T-cell (primary cell): ENCODE measurements at regions not wholly inside any gene's neighbourhood (a gene's known extent, or its start where the extent isn't known, plus 50 kb on each side); places are given as distances from the start of the nearest gene placed in this dataset.

Experiments used
- ATAC-seq, 4 experiments: fragments of 200-7000 bp in 3 of 4; fragments of 150-1000 bp in 1 of 4; cut with Tn5 transposase; replicated peaks in 1 of 4; 1 replicate in 3 of 4; 2 replicates in 1 of 4; pipeline ENCODE4 v1.10.0; 2021; ENCODE audit warnings: moderate library complexity in 3 of 4, mild to moderate bottlenecking in 2 of 4, moderate number of reproducible peaks in 1 of 4
- CTCF ChIA-PET, 2 donors: fragments of 300-600 bp; sonication (Branson Sonifier 250); formaldehyde crosslinking; loops; one replicate each; lab custom pipeline; 2022; ENCODE audit warnings: antibody characterized with exemption in 2 of 2; lab: Charles Lee
- POLR2A ChIA-PET, 2 donors: fragments of 300-600 bp; sonication (Branson Sonifier 250); formaldehyde crosslinking; loops; one replicate each; lab custom pipeline; 2022; ENCODE audit warnings: antibody characterized with exemption in 2 of 2; lab: Charles Lee
- DNase-seq, 35 experiments: peaks; one replicate each; pipeline versions ENCODE4 v3.0.0 to v3.0.0-alpha.2; 2013 to 2023
- H3K27ac ChIP-seq: one replicate; pipeline ENCODE4 v1.5.1; 2013; ENCODE audit warnings: low read length
- H3K27me3 ChIP-seq, 2 experiments: replicated peaks in 1 of 2; 1 replicate in 1 of 2; 2 replicates in 1 of 2; pipeline versions ENCODE4 v1.6.1 to v1.7.0; 2013; ENCODE audit warnings: low read length in 1 of 2, mixed read lengths in 1 of 2; ENCODE audit not compliant: control insufficient read depth in 2 of 2, insufficient read depth in 2 of 2; ENCODE audit errors: extremely low read depth in 1 of 2
- H3K36me3 ChIP-seq, 2 donors: 1 replicate in 1 of 2; 2 replicates in 1 of 2; pipeline versions ENCODE4 v1.6.1 to v1.7.0; 2013; ENCODE audit warnings: low read length in 1 of 2; ENCODE audit not compliant: control insufficient read depth in 2 of 2, insufficient read depth in 1 of 2; ENCODE audit errors: extremely low read depth in 1 of 2
- H3K4me1 ChIP-seq, 2 experiments: 1 replicate in 1 of 2; 2 replicates in 1 of 2; pipeline versions ENCODE4 v1.6.1 to v1.7.0; 2013; ENCODE audit warnings: low read length in 2 of 2, mixed read lengths in 1 of 2; ENCODE audit not compliant: insufficient read depth in 2 of 2, control insufficient read depth in 1 of 2; ENCODE audit errors: extremely low read depth in 1 of 2
- H3K4me3 ChIP-seq, 2 donors: 1 replicate in 1 of 2; 2 replicates in 1 of 2; pipeline versions ENCODE4 v1.5.1 to v1.7.0; 2013; ENCODE audit warnings: mild to moderate bottlenecking in 2 of 2, low read length in 1 of 2, moderate library complexity in 1 of 2; ENCODE audit not compliant: control insufficient read depth in 1 of 2; ENCODE audit errors: extremely low read depth in 1 of 2
- H3K9me3 ChIP-seq: 2 replicates; pipeline ENCODE4 v1.7.0; 2013
- H3K27ac Mint-ChIP-seq, 2 donors: one replicate each; pipeline ENCODE4 v1.8.0; 2020 to 2021; ENCODE audit warnings: mild to moderate bottlenecking in 2 of 2, mixed read lengths in 2 of 2
- H3K27me3 Mint-ChIP-seq, 2 donors: one replicate each; pipeline ENCODE4 v1.8.0; 2021 to 2022; ENCODE audit warnings: mixed read lengths in 2 of 2
- H3K36me3 Mint-ChIP-seq: one replicate; pipeline ENCODE4 v1.8.0; 2021; ENCODE audit warnings: mixed read lengths
- H3K4me1 Mint-ChIP-seq, 3 donors: one replicate each; pipeline ENCODE4 v1.8.0; 2020 to 2022; ENCODE audit warnings: mixed read lengths in 3 of 3, mild to moderate bottlenecking in 1 of 3
- H3K4me3 Mint-ChIP-seq, 3 donors: one replicate each; pipeline ENCODE4 v1.8.0; 2020 to 2022; ENCODE audit warnings: mild to moderate bottlenecking in 3 of 3, mixed read lengths in 3 of 3, moderate library complexity in 3 of 3
- H3K9me3 Mint-ChIP-seq, 3 donors: one replicate each; pipeline ENCODE4 v1.8.0; 2020 to 2022; ENCODE audit warnings: mixed read lengths in 3 of 3
- WGBS: methylation state at CpG from one replicate; pipeline ENCODE4 v1.1.5; 2013; ENCODE audit warnings: missing lambda C conversion rate; ENCODE audit not compliant: insufficient coverage; 5-methylcytosine and 5-hydroxymethylcytosine counted together

- no peak for DNase-seq
- Mint-ChIP-seq H3K27ac (no peak overlapping the region), H3K27me3 (no peaks in the 10 kb centered on the region), H3K9me3 (peaks cover 12 to 20% (median 19%) of the 10 kb centered on the region in 3 donors), H3K4me3 (no peak overlapping the region), H3K36me3 (no peaks in the 10 kb centered on the region), H3K4me1 (no peaks in the 10 kb centered on the region)
- POLR2A ChIA-PET = interaction anchor here (0.6 kb wide), 2 partner anchors 11 to 34 kb away, joined by 3 read pairs; no protein-coding TSS in a partner anchor
- Histone ChIP-seq H3K27me3 (no peaks in the 10 kb centered on the region), H3K27ac (no peak overlapping the region), H3K4me3 (no peak overlapping the region), H3K36me3 (no peaks in the 10 kb centered on the region), H3K4me1 (no peaks in the 10 kb centered on the region), H3K9me3 (no peaks in the 10 kb centered on the region)
- WGBS = no CpG with 5 or more reads among the region's 3 CpGs
- CTCF ChIA-PET = no interaction called here
- ATAC-seq = no peak
Observed at GRCh38 chr9:13878241-13878711, 435.7 kb downstream of the NFIB start.

- Histone ChIP-seq H3K27me3 (no peaks in the 10 kb centered on the region), H3K9me3 (no peaks in the 10 kb centered on the region), H3K27ac (no peak overlapping the region), H3K36me3 (no peaks in the 10 kb centered on the region), H3K4me1 (no peaks in the 10 kb centered on the region), H3K4me3 (no peak overlapping the region)
- no peak overlapping the region for H3K27ac Mint-ChIP-seq
- H3K36me3 Mint-ChIP-seq = no peaks in the 10 kb centered on the region
- no peak overlapping the region for H3K4me3 Mint-ChIP-seq
- H3K4me1 Mint-ChIP-seq = no peaks in the 10 kb centered on the region
- CTCF ChIA-PET = no interaction called here
- peaks cover 16 to 28% (median 21%) of the 10 kb centered on the region in 3 donors for H3K9me3 Mint-ChIP-seq
- POLR2A ChIA-PET = no interaction called here
- no CpG with 5 or more reads among the region's 1 CpG for WGBS
- DNase-seq (no peak), ATAC-seq (no peak)
- H3K27me3 Mint-ChIP-seq = no peaks in the 10 kb centered on the region
Observed at GRCh38 chr9:13876741-13877140, 437.2 kb downstream of the NFIB start.

GRCh38 chr9:13873203-13873602 lies 440.7 kb downstream of the NFIB start:
- no peak overlapping the region for H3K27ac ChIP-seq
- no peak for ATAC-seq
- no peaks in the 10 kb centered on the region for H3K4me1 Mint-ChIP-seq
- no CpG with 5 or more reads among the region's 3 CpGs for WGBS
- H3K9me3 ChIP-seq = no peaks in the 10 kb centered on the region
- H3K27me3 ChIP-seq = no peaks in the 10 kb centered on the region
- DNase-seq = no peak
- no peaks in the 10 kb centered on the region for H3K27me3 Mint-ChIP-seq
- ChIA-PET CTCF (no interaction called here), POLR2A (no interaction called here)
- H3K9me3 Mint-ChIP-seq = peaks cover 16 to 35% (median 16%) of the 10 kb centered on the region in 3 donors
- no peaks in the 10 kb centered on the region for H3K36me3 ChIP-seq
- no peaks in the 10 kb centered on the region for H3K36me3 Mint-ChIP-seq
- no peaks in the 10 kb centered on the region for H3K4me1 ChIP-seq
- no peak overlapping the region for H3K27ac Mint-ChIP-seq
- H3K4me3 ChIP-seq = no peak overlapping the region
- H3K4me3 Mint-ChIP-seq = no peak overlapping the region

- H3K4me3 ChIP-seq = no peak overlapping the region
- H3K27me3 ChIP-seq = no peaks in the 10 kb centered on the region
- no peaks in the 10 kb centered on the region for H3K9me3 ChIP-seq
- no peak for DNase-seq
- ChIA-PET POLR2A (no interaction called here), CTCF (no interaction called here)
- no peaks in the 10 kb centered on the region for H3K4me1 ChIP-seq
- Mint-ChIP-seq H3K4me3 (no peak overlapping the region), H3K36me3 (no peaks in the 10 kb centered on the region), H3K27ac (no peak overlapping the region), H3K4me1 (no peaks in the 10 kb centered on the region), H3K9me3 (peaks cover 2 to 26% (median 3%) of the 10 kb centered on the region in 3 donors), H3K27me3 (no peaks in the 10 kb centered on the region)
- no peak for ATAC-seq
- no CpG with 5 or more reads among the region's 4 CpGs for WGBS
- no peaks in the 10 kb centered on the region for H3K36me3 ChIP-seq
- H3K27ac ChIP-seq = no peak overlapping the region
Observed at GRCh38 chr9:13868336-13868735, 445.6 kb downstream of the NFIB start.

- Mint-ChIP-seq H3K36me3 (no peaks in the 10 kb centered on the region), H3K27ac (no peak overlapping the region), H3K9me3 (peaks cover 0 to 13% (median 4%) of the 10 kb centered on the region in 3 donors), H3K4me3 (no peak overlapping the region), H3K4me1 (no peaks in the 10 kb centered on the region), H3K27me3 (no peaks in the 10 kb centered on the region)
- ChIA-PET CTCF (no interaction called here), POLR2A (no interaction called here)
- Histone ChIP-seq H3K27ac (no peak overlapping the region), H3K9me3 (no peaks in the 10 kb centered on the region), H3K4me1 (no peaks in the 10 kb centered on the region), H3K4me3 (no peak overlapping the region), H3K36me3 (no peaks in the 10 kb centered on the region), H3K27me3 (no peaks in the 10 kb centered on the region)
- DNase-seq = no peak
- WGBS = no CpG with 5 or more reads among the region's 1 CpG
- no peak for ATAC-seq
Observed at GRCh38 chr9:13865869-13866268, 448.1 kb downstream of the NFIB start.

GRCh38 chr9:13863112-13863511 lies 450.8 kb downstream of the NFIB start:
- DNase-seq (no peak), ATAC-seq (no peak)
- Histone ChIP-seq H3K27me3 (no peaks in the 10 kb centered on the region), H3K36me3 (no peaks in the 10 kb centered on the region), H3K27ac (no peak overlapping the region), H3K4me1 (no peaks in the 10 kb centered on the region), H3K4me3 (no peak overlapping the region), H3K9me3 (no peaks in the 10 kb centered on the region)
- no peaks in the 10 kb centered on the region for H3K36me3 Mint-ChIP-seq
- no peaks in the 10 kb centered on the region for H3K4me1 Mint-ChIP-seq
- no peaks in the 10 kb centered on the region for H3K27me3 Mint-ChIP-seq
- no peak overlapping the region for H3K27ac Mint-ChIP-seq
- H3K4me3 Mint-ChIP-seq = no peak overlapping the region
- CTCF ChIA-PET = no interaction called here
- peaks cover 4 to 8% (median 6%) of the 10 kb centered on the region in 3 donors for H3K9me3 Mint-ChIP-seq
- WGBS = 88% methylated on average over 1 of the region's 1 CpG
- POLR2A ChIA-PET = no interaction called here

GRCh38 chr9:13862654-13863053 lies 451.3 kb downstream of the NFIB start:
- ChIA-PET POLR2A (no interaction called here), CTCF (no interaction called here)
- no peak overlapping the region for H3K27ac Mint-ChIP-seq
- H3K4me3 Mint-ChIP-seq = no peak overlapping the region
- DNase-seq (no peak), ATAC-seq (no peak)
- H3K4me3 ChIP-seq = no peak overlapping the region
- no peaks in the 10 kb centered on the region for H3K27me3 Mint-ChIP-seq
- H3K27me3 ChIP-seq = no peaks in the 10 kb centered on the region
- peaks cover 4 to 8% (median 6%) of the 10 kb centered on the region in 3 donors for H3K9me3 Mint-ChIP-seq
- no peaks in the 10 kb centered on the region for H3K36me3 Mint-ChIP-seq
- no peaks in the 10 kb centered on the region for H3K4me1 ChIP-seq
- H3K27ac ChIP-seq = no peak overlapping the region
- H3K9me3 ChIP-seq = no peaks in the 10 kb centered on the region
- H3K36me3 ChIP-seq = no peaks in the 10 kb centered on the region
- H3K4me1 Mint-ChIP-seq = no peaks in the 10 kb centered on the region
